ENCODE measurements at regions not wholly inside any gene's neighbourhood (a gene's known extent, or its start where the extent isn't known, plus 50 kb on each side); places are given as distances from the start of the nearest gene placed in this dataset.

DNA sequence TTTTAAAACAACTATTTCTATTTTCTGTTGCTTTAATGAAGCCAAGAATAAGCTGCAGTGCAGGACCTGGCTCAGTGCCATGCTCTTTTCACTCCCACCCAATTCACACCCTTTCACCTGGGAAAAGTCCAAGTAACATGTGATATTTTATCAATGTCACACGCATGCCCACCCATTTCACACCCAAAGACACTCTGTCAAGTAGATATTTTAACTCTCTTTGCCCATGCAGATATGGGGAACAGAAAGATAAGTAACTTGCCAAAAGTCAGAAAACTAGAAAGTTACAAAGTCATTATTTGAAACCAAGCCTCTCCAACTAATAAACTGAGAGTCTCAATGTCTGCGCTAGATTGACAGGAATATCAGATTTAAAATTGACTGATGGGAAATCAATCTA is 706.7 kb upstream of the PHF14 start:
- no peaks in the 10 kb centered on the region for H3K4me1 ChIP-seq (ENCODE audit: control insufficient read depth, insufficient read depth, low read length)
- no peaks in the 10 kb centered on the region for H3K9me3 ChIP-seq (ENCODE audit: control insufficient read depth, low read length)
- no peak overlapping the region for H3K27ac ChIP-seq (ENCODE audit: low read depth, low read length)
- H3K36me3 Mint-ChIP-seq (ENCODE audit: low read depth), result no peaks in the 10 kb centered on the region
- H3K27ac Mint-ChIP-seq, result no peak overlapping the region
- no peaks in the 10 kb centered on the region for H3K27me3 Mint-ChIP-seq (ENCODE audit: insufficient read depth)
- DNase-seq, result no peak
- peaks cover 4% of the 10 kb centered on the region for H3K9me3 Mint-ChIP-seq
- no peak overlapping the region for H3K9ac ChIP-seq (ENCODE audit: extremely low read depth, low read length, poor library complexity, severe bottlenecking)
- H3K4me3 ChIP-seq (ENCODE audit: low read length), result no peak overlapping the region
- 100% methylated on average over 1 of the region's 2 CpGs; no CpG with 5 or more reads in 1 of the 2 experiments for WGBS, 2 experiments (ENCODE audit: insufficient coverage in 1 of 2, insufficient read length in 1 of 2)
- no peaks in the 10 kb centered on the region for H3K27me3 ChIP-seq (ENCODE audit: control insufficient read depth, insufficient read depth, low read length, poor library complexity, severe bottlenecking)
- TF ChIP-seq, protein P1, sequence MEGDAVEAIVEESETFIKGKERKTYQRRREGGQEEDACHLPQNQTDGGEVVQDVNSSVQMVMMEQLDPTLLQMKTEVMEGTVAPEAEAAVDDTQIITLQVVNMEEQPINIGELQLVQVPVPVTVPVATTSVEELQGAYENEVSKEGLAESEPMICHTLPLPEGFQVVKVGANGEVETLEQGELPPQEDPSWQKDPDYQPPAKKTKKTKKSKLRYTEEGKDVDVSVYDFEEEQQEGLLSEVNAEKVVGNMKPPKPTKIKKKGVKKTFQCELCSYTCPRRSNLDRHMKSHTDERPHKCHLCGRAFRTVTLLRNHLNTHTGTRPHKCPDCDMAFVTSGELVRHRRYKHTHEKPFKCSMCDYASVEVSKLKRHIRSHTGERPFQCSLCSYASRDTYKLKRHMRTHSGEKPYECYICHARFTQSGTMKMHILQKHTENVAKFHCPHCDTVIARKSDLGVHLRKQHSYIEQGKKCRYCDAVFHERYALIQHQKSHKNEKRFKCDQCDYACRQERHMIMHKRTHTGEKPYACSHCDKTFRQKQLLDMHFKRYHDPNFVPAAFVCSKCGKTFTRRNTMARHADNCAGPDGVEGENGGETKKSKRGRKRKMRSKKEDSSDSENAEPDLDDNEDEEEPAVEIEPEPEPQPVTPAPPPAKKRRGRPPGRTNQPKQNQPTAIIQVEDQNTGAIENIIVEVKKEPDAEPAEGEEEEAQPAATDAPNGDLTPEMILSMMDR (conservative IDR thresholded peaks at IDR 0.05), result no peak
- no peaks in the 10 kb centered on the region for H3K36me3 ChIP-seq (ENCODE audit: control insufficient read depth, insufficient read depth, low read length)
- H3K4me1 Mint-ChIP-seq, result no peaks in the 10 kb centered on the region
- H3K4me3 Mint-ChIP-seq, result no peak overlapping the region

DNA sequence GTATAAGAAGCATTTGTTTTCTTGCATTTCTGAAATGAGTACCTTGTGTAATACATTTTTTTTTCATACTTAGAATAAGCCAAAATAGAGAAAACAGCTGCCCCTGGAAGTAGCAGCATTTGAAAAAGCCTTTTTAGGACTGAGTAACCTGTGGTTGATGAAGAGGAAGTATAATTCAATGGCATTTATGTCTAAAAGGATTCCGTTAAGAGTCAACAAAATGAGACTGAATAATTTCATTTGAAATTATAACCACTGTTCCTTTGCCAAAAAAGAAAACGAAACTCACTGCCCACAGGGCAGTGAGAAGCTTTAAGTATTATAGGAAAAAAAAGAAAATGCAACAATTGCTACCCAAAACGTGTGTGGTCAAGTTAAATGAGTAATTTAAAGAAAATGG is 705.6 kb upstream of the PHF14 start:
- H3K36me3 ChIP-seq (ENCODE audit: control insufficient read depth, insufficient read depth, low read length), result no peaks in the 10 kb centered on the region
- no peak overlapping the region for H3K9ac ChIP-seq (ENCODE audit: extremely low read depth, low read length, poor library complexity, severe bottlenecking)
- no peaks in the 10 kb centered on the region for H3K36me3 Mint-ChIP-seq (ENCODE audit: low read depth)
- peaks cover 4% of the 10 kb centered on the region for H3K9me3 Mint-ChIP-seq
- H3K9me3 ChIP-seq (ENCODE audit: control insufficient read depth, low read length), result no peaks in the 10 kb centered on the region
- no peak overlapping the region for H3K27ac ChIP-seq (ENCODE audit: low read depth, low read length)
- H3K4me1 Mint-ChIP-seq, result no peaks in the 10 kb centered on the region
- no peaks in the 10 kb centered on the region for H3K27me3 Mint-ChIP-seq (ENCODE audit: insufficient read depth)
- WGBS, 2 experiments (ENCODE audit: insufficient coverage in 1 of 2, insufficient read length in 1 of 2), result 76 to 91% methylated on average over 2 to 3 of the region's 3 CpGs
- no peaks in the 10 kb centered on the region for H3K27me3 ChIP-seq (ENCODE audit: control insufficient read depth, insufficient read depth, low read length, poor library complexity, severe bottlenecking)
- DNase-seq, result no peak
- H3K27ac Mint-ChIP-seq, result no peak overlapping the region
- H3K4me3 ChIP-seq (ENCODE audit: low read length), result no peak overlapping the region
- TF ChIP-seq, protein P1 (conservative IDR thresholded peaks at IDR 0.05), result no peak
- H3K4me3 Mint-ChIP-seq, result no peak overlapping the region
- no peaks in the 10 kb centered on the region for H3K4me1 ChIP-seq (ENCODE audit: control insufficient read depth, insufficient read depth, low read length)

DNA sequence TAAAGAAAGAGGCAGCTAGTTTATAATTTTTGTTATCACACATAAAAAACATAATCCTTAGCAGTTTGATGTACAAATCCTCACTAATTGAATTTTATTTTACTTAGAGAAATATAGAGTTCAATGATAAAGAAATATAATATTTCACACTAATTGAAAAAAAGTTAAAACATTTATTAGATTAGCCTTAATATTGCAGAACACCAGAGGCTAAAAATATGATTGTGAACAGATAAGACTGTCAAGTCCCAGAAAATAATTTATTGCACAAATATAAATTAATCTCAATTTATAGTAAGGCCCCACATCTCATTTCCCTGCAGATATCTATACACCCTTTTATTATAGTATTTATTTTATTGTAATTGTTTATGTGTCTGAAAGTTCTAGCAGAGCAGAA is 690.8 kb upstream of the PHF14 start:
- H3K9me3 ChIP-seq (ENCODE audit: control insufficient read depth, low read length), result no peaks in the 10 kb centered on the region
- Mint-ChIP-seq H3K4me1 (no peaks in the 10 kb centered on the region), H3K27ac (no peak overlapping the region), H3K27me3 (ENCODE audit: insufficient read depth) (no peaks in the 10 kb centered on the region), H3K36me3 (ENCODE audit: low read depth) (no peaks in the 10 kb centered on the region), H3K9me3 (peaks cover 1% of the 10 kb centered on the region), H3K4me3 (no peak overlapping the region)
- H3K27me3 ChIP-seq (ENCODE audit: control insufficient read depth, insufficient read depth, low read length, poor library complexity, severe bottlenecking), result no peaks in the 10 kb centered on the region
- no peak overlapping the region for H3K27ac ChIP-seq (ENCODE audit: low read depth, low read length)
- TF ChIP-seq, protein P1 (conservative IDR thresholded peaks at IDR 0.05), result no peak
- H3K36me3 ChIP-seq (ENCODE audit: control insufficient read depth, insufficient read depth, low read length), result no peaks in the 10 kb centered on the region
- no peak for DNase-seq
- H3K4me3 ChIP-seq (ENCODE audit: low read length), result no peak overlapping the region
- no peaks in the 10 kb centered on the region for H3K4me1 ChIP-seq (ENCODE audit: control insufficient read depth, insufficient read depth, low read length)
- H3K9ac ChIP-seq (ENCODE audit: extremely low read depth, low read length, poor library complexity, severe bottlenecking), result no peak overlapping the region
